Endodermal cell (in vitro differentiated cells): ENCODE measurements at regions not wholly inside any gene's neighbourhood (a gene's known extent, or its start where the extent isn't known, plus 50 kb on each side); places are given as distances from the start of the nearest gene placed in this dataset.
"Not testable (repeated sequence)": the region's sequence is repeated elsewhere in the genome, so short reads cannot be mapped to it uniquely, and the experiment has no call there.

Experiments
- DNase-seq: peaks from one replicate; pipeline ENCODE4 v3.0.0-alpha.2; 2017
- H3K27ac ChIP-seq: 2 replicates; pipeline ENCODE4 v1.5.1; 2013; ENCODE audit warnings: mild to moderate bottlenecking, low read depth, low read length, moderate library complexity
- H3K27me3 ChIP-seq: 2 replicates; pipeline ENCODE4 v1.6.1; 2013; ENCODE audit warnings: mild to moderate bottlenecking, low read length, moderate library complexity; ENCODE audit not compliant: insufficient read depth, control insufficient read depth, poor library complexity, severe bottlenecking
- H3K36me3 ChIP-seq: 2 replicates; pipeline ENCODE4 v1.7.0; 2013; ENCODE audit warnings: mild to moderate bottlenecking, low read length, moderate library complexity; ENCODE audit not compliant: control insufficient read depth, insufficient read depth
- H3K4me1 ChIP-seq: one replicate; pipeline ENCODE4 v1.7.0; 2013; ENCODE audit warnings: low read length; ENCODE audit not compliant: control insufficient read depth, insufficient read depth
- H3K4me3 ChIP-seq: 2 replicates; pipeline ENCODE4 v1.5.1; 2013; ENCODE audit warnings: mild to moderate bottlenecking, low read length, moderate library complexity
- H3K9ac ChIP-seq: 2 replicates; pipeline ENCODE4 v1.6.1; 2013; ENCODE audit warnings: mild to moderate bottlenecking, low read length, moderate library complexity; ENCODE audit not compliant: poor library complexity, severe bottlenecking; ENCODE audit errors: extremely low read depth
- H3K9me3 ChIP-seq: 2 replicates; pipeline ENCODE4 v1.6.1; 2013; ENCODE audit warnings: mild to moderate bottlenecking, low read length, moderate library complexity; ENCODE audit not compliant: control insufficient read depth
- H3K27ac Mint-ChIP-seq: 2 replicates; pipeline ENCODE4 v1.8.0; 2020; ENCODE audit warnings: mixed read lengths
- H3K27me3 Mint-ChIP-seq: 2 replicates; pipeline ENCODE4 v1.8.0; 2021; ENCODE audit warnings: mild to moderate bottlenecking, mixed read lengths; ENCODE audit not compliant: insufficient read depth
- H3K36me3 Mint-ChIP-seq: 2 replicates; pipeline ENCODE4 v1.8.0; 2020; ENCODE audit warnings: low read depth, mixed read lengths
- H3K4me1 Mint-ChIP-seq: 2 replicates; pipeline ENCODE4 v1.8.0; 2020; ENCODE audit warnings: mixed read lengths
- H3K4me3 Mint-ChIP-seq: 2 replicates; pipeline ENCODE4 v1.8.0; 2020; ENCODE audit warnings: mild to moderate bottlenecking, moderate library complexity, mixed read lengths
- H3K9me3 Mint-ChIP-seq: 2 replicates; pipeline ENCODE4 v1.8.0; 2020; ENCODE audit warnings: mild to moderate bottlenecking, mixed read lengths
- CTCF ChIP-seq: fragments of 200-600 bp; sonication (generic); conservative IDR thresholded peaks from 2 replicates; pipeline ENCODE4 v1.5.0; 2021; ENCODE audit warnings: antibody characterized with exemption, mild to moderate bottlenecking
- WGBS, 2 experiments: methylation state at CpG; one replicate each; pipeline versions ENCODE4 v1.1.5 to v1.1.7; 2013; ENCODE audit warnings: missing lambda C conversion rate in 2 of 2, mixed read lengths in 1 of 2; ENCODE audit not compliant: insufficient coverage in 1 of 2, insufficient read length in 1 of 2; 5-methylcytosine and 5-hydroxymethylcytosine counted together

GRCh38 chr15:20345401-20345958, 196.1 kb downstream of the GOLGA6L6 start:
- peaks cover 83% of the 10 kb centered on the region for H3K9me3 ChIP-seq
- H3K4me3 ChIP-seq: no peak overlapping the region
- no peaks in the 10 kb centered on the region for H3K9me3 Mint-ChIP-seq
- no peak overlapping the region for H3K9ac ChIP-seq
- H3K4me1 Mint-ChIP-seq: no peaks in the 10 kb centered on the region
- no peak overlapping the region for H3K27ac Mint-ChIP-seq
- no peaks in the 10 kb centered on the region for H3K36me3 ChIP-seq
- TF ChIP-seq CTCF: no peak
- no peak for DNase-seq
- H3K27me3 ChIP-seq: no peaks in the 10 kb centered on the region
- H3K27me3 Mint-ChIP-seq: no peaks in the 10 kb centered on the region
- no peaks in the 10 kb centered on the region for H3K4me1 ChIP-seq
- H3K27ac ChIP-seq: no peak overlapping the region
- H3K4me3 Mint-ChIP-seq: no peak overlapping the region
- H3K36me3 Mint-ChIP-seq: peaks cover 7% of the 10 kb centered on the region
- WGBS, 2 experiments: 71 to 84% methylated on average over 4 to 7 of the region's 7 CpGs

- Mint-ChIP-seq H3K4me3 (no peak overlapping the region), H3K4me1 (no peaks in the 10 kb centered on the region), H3K36me3 (peaks cover 2% of the 10 kb centered on the region), H3K27ac (no peak overlapping the region), H3K27me3 (no peaks in the 10 kb centered on the region), H3K9me3 (no peaks in the 10 kb centered on the region)
- no peak for DNase-seq
- Histone ChIP-seq H3K9ac (no peak overlapping the region), H3K4me3 (peak overlapping the region; percentile 19), H3K27me3 (no peaks in the 10 kb centered on the region), H3K27ac (no peak overlapping the region), H3K36me3 (no peaks in the 10 kb centered on the region), H3K4me1 (no peaks in the 10 kb centered on the region), H3K9me3 (peaks cover 83% of the 10 kb centered on the region)
- 68 to 72% methylated on average over 12 of the region's 12 CpGs for WGBS, 2 experiments
- TF ChIP-seq CTCF: no peak
These were observed 196.8 kb downstream of the GOLGA6L6 start for GRCh38 chr15:20344601-20345400.

GRCh38 chr15:20343395-20344211, 198.0 kb downstream of the GOLGA6L6 start:
- H3K27me3 ChIP-seq, H3K36me3 Mint-ChIP-seq, H3K27me3 Mint-ChIP-seq, H3K27ac ChIP-seq, H3K4me3 ChIP-seq, H3K27ac Mint-ChIP-seq, H3K36me3 ChIP-seq, H3K9ac ChIP-seq, DNase-seq, H3K9me3 Mint-ChIP-seq, H3K4me3 Mint-ChIP-seq, H3K4me1 ChIP-seq, H3K4me1 Mint-ChIP-seq: not testable (repeated sequence)
- H3K9me3 ChIP-seq: peaks cover 79% of the 10 kb centered on the region
- WGBS, 2 experiments: 77 to 89% methylated on average over 6 to 10 of the region's 10 CpGs

GRCh38 chr15:20342601-20343394, 198.8 kb downstream of the GOLGA6L6 start:
- not testable (repeated sequence) for H3K4me3 ChIP-seq, H3K4me1 Mint-ChIP-seq, H3K27ac Mint-ChIP-seq, H3K27me3 Mint-ChIP-seq, H3K27me3 ChIP-seq, H3K36me3 ChIP-seq, H3K9me3 Mint-ChIP-seq, H3K9ac ChIP-seq, H3K4me1 ChIP-seq, DNase-seq, H3K36me3 Mint-ChIP-seq, H3K27ac ChIP-seq, H3K4me3 Mint-ChIP-seq
- H3K9me3 ChIP-seq: peaks cover 71% of the 10 kb centered on the region
- WGBS, 2 experiments: 66 to 73% methylated on average over 2 to 4 of the region's 4 CpGs
